Left kidney (tissue), 1 donor: ENCODE measurements at regions not wholly inside any gene's neighbourhood (a gene's known extent, or its start where the extent isn't known, plus 50 kb on each side); places are given as distances from the start of the nearest gene placed in this dataset.

Experiments
- DNase-seq: peaks from one replicate; pipeline ENCODE4 v3.0.0-alpha.2; 2013

GRCh38 chr17:77872199-77872598, 86.3 kb upstream of the TNRC6C start:
- DNase-seq = no peak

- no peak for DNase-seq
These were observed 85.6 kb upstream of the TNRC6C start for GRCh38 chr17:77872714-77873499.

- DNase-seq = no peak
These were observed 84.8 kb upstream of the TNRC6C start for GRCh38 chr17:77873500-77874302.

- no peak for DNase-seq
These were observed 84.0 kb upstream of the TNRC6C start for GRCh38 chr17:77874303-77875050.

- DNase-seq = no peak
These were observed 83.3 kb upstream of the TNRC6C start for GRCh38 chr17:77875051-77875780.

GRCh38 chr17:77875881-77876509, 82.5 kb upstream of the TNRC6C start:
- no peak for DNase-seq

GRCh38 chr17:77877036-77877435, 81.5 kb upstream of the TNRC6C start:
- no peak for DNase-seq

- no peak for DNase-seq
These were observed 80.7 kb upstream of the TNRC6C start for GRCh38 chr17:77877646-77878355.

- no peak for DNase-seq
These were observed 79.1 kb upstream of the TNRC6C start for GRCh38 chr17:77879226-77879895.

- DNase-seq = no peak
These were observed 78.6 kb upstream of the TNRC6C start for GRCh38 chr17:77879896-77880280.

GRCh38 chr17:77880711-77881450, 77.6 kb upstream of the TNRC6C start:
- DNase-seq = no peak

- no peak for DNase-seq
These were observed 77.0 kb upstream of the TNRC6C start for GRCh38 chr17:77881545-77881944.

- no peak for DNase-seq
These were observed 76.5 kb upstream of the TNRC6C start for GRCh38 chr17:77882040-77882439.

GRCh38 chr17:77882481-77883212, 75.9 kb upstream of the TNRC6C start:
- DNase-seq = no peak

GRCh38 chr17:77883213-77883650, 75.3 kb upstream of the TNRC6C start:
- no peak for DNase-seq

- DNase-seq = no peak
These were observed 74.5 kb upstream of the TNRC6C start for GRCh38 chr17:77884019-77884418.

- DNase-seq = no peak
These were observed 73.4 kb upstream of the TNRC6C start for GRCh38 chr17:77884967-77885641.
